DOHH2 (cell line): ENCODE measurements at regions not wholly inside any gene's neighbourhood (a gene's known extent, or its start where the extent isn't known, plus 50 kb on each side); places are given as distances from the start of the nearest gene placed in this dataset.

Experiments used
- H3F3A ChIP-seq: fragments of 200-600 bp; sonication (generic), shearing (Covaris generic); 2 replicates; pipeline ENCODE4 v1.6.0; 2016; ENCODE audit warnings: antibody characterized with exemption, mild to moderate bottlenecking; ENCODE audit not compliant: control insufficient read depth, insufficient read depth
- H3K27ac ChIP-seq: fragments of 200-600 bp; sonication (generic); 2 replicates; pipeline ENCODE4 v1.5.1; 2014; ENCODE audit warnings: low read depth, mild to moderate bottlenecking, low read length, moderate library complexity
- H3K27me3 ChIP-seq: fragments of 200-600 bp; sonication (generic); 2 replicates; pipeline ENCODE4 v1.6.1; 2014; ENCODE audit warnings: mild to moderate bottlenecking, low read length, mixed read lengths; ENCODE audit not compliant: control insufficient read depth
- H3K36me3 ChIP-seq: fragments of 200-600 bp; sonication (generic); 2 replicates; pipeline ENCODE4 v1.6.1; 2014; ENCODE audit warnings: mild to moderate bottlenecking, low read length, moderate library complexity, mixed read lengths; ENCODE audit not compliant: control insufficient read depth
- H3K4me1 ChIP-seq: fragments of 200-600 bp; sonication (generic); 2 replicates; pipeline ENCODE4 v1.6.1; 2014; ENCODE audit warnings: mild to moderate bottlenecking, low read length, mixed read lengths; ENCODE audit not compliant: control insufficient read depth
- H3K4me2 ChIP-seq: fragments of 200-600 bp; sonication (generic); 2 replicates; pipeline ENCODE4 v1.6.0; 2014; ENCODE audit warnings: mild to moderate bottlenecking, low read length, moderate library complexity
- H3K4me3 ChIP-seq: fragments of 200-600 bp; sonication (generic); 2 replicates; pipeline ENCODE4 v1.5.1; 2014; ENCODE audit warnings: mild to moderate bottlenecking, low read length, mixed read lengths
- H3K79me2 ChIP-seq: fragments of 200-600 bp; sonication (generic); 2 replicates; pipeline ENCODE4 v1.6.1; 2014; ENCODE audit warnings: mild to moderate bottlenecking, low read length, mixed read lengths; ENCODE audit not compliant: control insufficient read depth
- H3K9me2 ChIP-seq: fragments of 200-600 bp; sonication (generic); replicated peaks from 2 replicates; pipeline ENCODE4 v1.6.1; 2014; ENCODE audit warnings: mild to moderate bottlenecking, low read length, mixed read lengths; ENCODE audit not compliant: control insufficient read depth
- H3K9me3 ChIP-seq: fragments of 200-600 bp; sonication (generic); 2 replicates; pipeline ENCODE4 v1.6.1; 2014; ENCODE audit warnings: antibody characterized with exemption, low read length, mixed read lengths; ENCODE audit not compliant: control insufficient read depth, insufficient read depth
- H4K20me1 ChIP-seq: fragments of 200-600 bp; sonication (generic); 2 replicates; pipeline ENCODE4 v1.6.0; 2014; ENCODE audit warnings: low read depth, mild to moderate bottlenecking, antibody characterized with exemption, low read length, moderate library complexity; ENCODE audit not compliant: control insufficient read depth, insufficient read depth
- CTCF ChIP-seq: fragments of 200-600 bp; sonication (generic); IDR thresholded peaks from one replicate; pipeline ENCODE4 v1.5.1; 2014; ENCODE audit warnings: antibody characterized with exemption, mild to moderate bottlenecking, low read depth, low read length; ENCODE audit not compliant: poor library complexity, severe bottlenecking
- EZH2phosphoT487 ChIP-seq: fragments of 200-600 bp; sonication (generic); IDR thresholded peaks from 2 replicates; pipeline ENCODE4 v1.6.1; 2017; ENCODE audit warnings: borderline replicate concordance, mild to moderate bottlenecking, antibody characterized with exemption, low read length, moderate library complexity, mixed read lengths

GRCh38 chr2:434625-435024, 146.7 kb upstream of the ALKAL2 start:
- peaks cover 27% of the 10 kb centered on the region for H3K4me1 ChIP-seq
- H3F3A ChIP-seq = peaks cover 5% of the 10 kb centered on the region
- TF ChIP-seq CTCF (no peak), EZH2phosphoT487 (no peak)
- H3K4me3 ChIP-seq = no peak overlapping the region
- H3K9me2 ChIP-seq = no peaks in the 10 kb centered on the region
- no peaks in the 10 kb centered on the region for H3K79me2 ChIP-seq
- no peak overlapping the region for H3K4me2 ChIP-seq
- H3K27ac ChIP-seq = no peak overlapping the region
- H3K9me3 ChIP-seq = no peaks in the 10 kb centered on the region; the same call in 1 of the 2 replicates
- no peaks in the 10 kb centered on the region for H3K27me3 ChIP-seq
- no peaks in the 10 kb centered on the region for H3K36me3 ChIP-seq
- H4K20me1 ChIP-seq = no peaks in the 10 kb centered on the region

GRCh38 chr2:433216-433615, 145.3 kb upstream of the ALKAL2 start:
- no peaks in the 10 kb centered on the region for H3K36me3 ChIP-seq
- H3K4me3 ChIP-seq = no peak overlapping the region
- peaks cover 24% of the 10 kb centered on the region for H3K4me1 ChIP-seq
- H3K79me2 ChIP-seq = no peaks in the 10 kb centered on the region
- no peak for TF ChIP-seq EZH2phosphoT487
- no peak for TF ChIP-seq CTCF
- no peak overlapping the region for H3K4me2 ChIP-seq
- H3K9me3 ChIP-seq = no peaks in the 10 kb centered on the region; the same call in 1 of the 2 replicates
- H3K9me2 ChIP-seq = no peaks in the 10 kb centered on the region
- no peak overlapping the region for H3K27ac ChIP-seq
- H3F3A ChIP-seq = peaks cover 5% of the 10 kb centered on the region
- H3K27me3 ChIP-seq = no peaks in the 10 kb centered on the region
- H4K20me1 ChIP-seq = no peaks in the 10 kb centered on the region

GRCh38 chr2:430291-431040, 142.6 kb upstream of the ALKAL2 start:
- H3K4me2 ChIP-seq = peak overlapping the region; percentile 23
- H3K9me2 ChIP-seq = no peaks in the 10 kb centered on the region
- no peaks in the 10 kb centered on the region for H3K79me2 ChIP-seq
- no peaks in the 10 kb centered on the region for H3K27me3 ChIP-seq
- H3K36me3 ChIP-seq = no peaks in the 10 kb centered on the region
- no peak overlapping the region for H3K27ac ChIP-seq
- TF ChIP-seq CTCF (no peak), EZH2phosphoT487 (no peak)
- H3F3A ChIP-seq = no peaks in the 10 kb centered on the region
- no peaks in the 10 kb centered on the region for H3K9me3 ChIP-seq
- peaks cover 13% of the 10 kb centered on the region for H3K4me1 ChIP-seq
- H4K20me1 ChIP-seq = no peaks in the 10 kb centered on the region
- no peak overlapping the region for H3K4me3 ChIP-seq
